HEK293T (cell line): ENCODE measurements at regions not wholly inside any gene's neighbourhood (a gene's known extent, or its start where the extent isn't known, plus 50 kb on each side); places are given as distances from the start of the nearest gene placed in this dataset.

Experiments
- ARNT ChIP-seq: fragments of 450-650 bp; IDR thresholded peaks from 2 replicates; pipeline ENCODE4 v1.6.1; 2017; ENCODE audit warnings: mild to moderate bottlenecking
- BHLHE40 ChIP-seq: fragments of 450-650 bp; IDR thresholded peaks from 2 replicates; pipeline ENCODE4 v1.6.1; 2016; ENCODE audit warnings: mild to moderate bottlenecking, moderate library complexity, borderline replicate concordance
- CTBP1 ChIP-seq: fragments of 450-650 bp; IDR thresholded peaks from 2 replicates; pipeline ENCODE4 v1.6.1; 2016; ENCODE audit warnings: borderline replicate concordance
- ELF4 ChIP-seq: fragments of 450-650 bp; IDR thresholded peaks from 2 replicates; pipeline ENCODE4 v1.6.1; 2017; ENCODE audit warnings: antibody characterized with exemption
- HDGF ChIP-seq: fragments of 450-650 bp; IDR thresholded peaks from 2 replicates; pipeline ENCODE4 v1.6.1; 2017; ENCODE audit warnings: antibody characterized with exemption, borderline replicate concordance
- NFRKB ChIP-seq: fragments of 450-650 bp; IDR thresholded peaks from 2 replicates; pipeline ENCODE4 v1.6.1; 2016; ENCODE audit warnings: mild to moderate bottlenecking, moderate library complexity
- SP1 ChIP-seq: fragments of 450-650 bp; IDR thresholded peaks from 2 replicates; pipeline ENCODE4 v1.6.1; 2017
- SUZ12 ChIP-seq: fragments of 450-650 bp; IDR thresholded peaks from 2 replicates; pipeline ENCODE4 v1.6.1; 2016; ENCODE audit warnings: mild to moderate bottlenecking
- TARDBP ChIP-seq: fragments of 450-650 bp; IDR thresholded peaks from 2 replicates; pipeline ENCODE4 v1.6.1; 2016
- ZNF384 ChIP-seq: fragments of 450-650 bp; IDR thresholded peaks from 2 replicates; pipeline ENCODE4 v1.6.1; 2016

DNA sequence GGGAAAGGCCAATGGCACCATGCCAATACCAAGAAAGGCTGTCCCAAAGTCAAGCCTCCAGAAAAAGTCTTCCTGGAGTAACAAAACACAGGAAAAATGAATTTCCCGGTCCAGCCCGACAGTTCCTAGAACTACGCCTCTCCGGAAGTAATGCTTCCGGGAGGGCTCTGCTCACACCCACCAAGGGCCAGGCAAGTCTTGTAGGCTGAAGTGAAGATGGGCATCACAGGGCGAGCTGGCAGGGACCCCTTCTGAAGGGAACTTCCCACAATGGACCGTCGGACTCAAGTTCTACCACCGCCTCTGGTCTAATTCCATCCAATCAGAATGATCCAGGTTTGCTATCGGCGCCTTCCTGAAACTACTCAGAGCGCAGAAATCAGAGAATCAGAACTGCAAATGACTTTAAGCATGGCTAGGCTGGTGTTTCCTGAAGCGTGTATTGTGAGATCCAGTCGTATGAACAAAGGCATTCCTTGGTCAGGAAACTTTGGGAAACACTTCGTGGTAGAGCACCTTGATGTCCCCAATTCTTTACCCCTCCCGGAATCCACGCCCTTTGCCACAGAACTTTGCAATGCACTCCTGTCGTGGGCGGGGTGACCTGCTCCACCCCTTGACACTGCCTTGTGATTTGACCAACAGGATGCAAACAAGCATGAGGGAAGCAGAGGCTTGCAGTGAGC lies 127.8 kb downstream of the BCOR start:
- no peak for TF ChIP-seq BHLHE40
- no peak for TF ChIP-seq ELF4
- no peak for TF ChIP-seq SP1
- no peak for TF ChIP-seq CTBP1
- TF ChIP-seq SUZ12, result no peak
- no peak for TF ChIP-seq ZNF384
- TF ChIP-seq NFRKB, result no peak
- no peak for TF ChIP-seq TARDBP
- TF ChIP-seq HDGF, result no peak
- no peak for TF ChIP-seq ARNT
